Activated T-helper 17 cell treated with anti-CD3 and anti-CD28 coated beads, Interleukin-2, amount 50 U/mL, for 72 hours (primary cell): ENCODE measurements at regions not wholly inside any gene's neighbourhood (a gene's known extent, or its start where the extent isn't known, plus 50 kb on each side); places are given as distances from the start of the nearest gene placed in this dataset.

ENCODE experiments used
- ATAC-seq: fragments of 150-1000 bp; cut with Tn5 transposase; replicated peaks from 2 replicates; pipeline ENCODE4 v1.10.0; 2021; ENCODE audit warnings: mild to moderate bottlenecking, moderate library complexity
- H3K27ac Mint-ChIP-seq: one replicate; pipeline ENCODE4 v1.8.0; 2022; ENCODE audit warnings: mixed read lengths
- H3K27me3 Mint-ChIP-seq: one replicate; pipeline ENCODE4 v1.8.0; 2022; ENCODE audit warnings: mixed read lengths
- H3K36me3 Mint-ChIP-seq: one replicate; pipeline ENCODE4 v1.8.0; 2022; ENCODE audit warnings: low read depth, mild to moderate bottlenecking, mixed read lengths
- H3K4me1 Mint-ChIP-seq: one replicate; pipeline ENCODE4 v1.8.0; 2022; ENCODE audit warnings: mixed read lengths
- H3K4me3 Mint-ChIP-seq: one replicate; pipeline ENCODE4 v1.8.0; 2022; ENCODE audit warnings: mild to moderate bottlenecking, mixed read lengths
- H3K9me3 Mint-ChIP-seq: one replicate; pipeline ENCODE4 v1.8.0; 2022; ENCODE audit warnings: mixed read lengths

DNA sequence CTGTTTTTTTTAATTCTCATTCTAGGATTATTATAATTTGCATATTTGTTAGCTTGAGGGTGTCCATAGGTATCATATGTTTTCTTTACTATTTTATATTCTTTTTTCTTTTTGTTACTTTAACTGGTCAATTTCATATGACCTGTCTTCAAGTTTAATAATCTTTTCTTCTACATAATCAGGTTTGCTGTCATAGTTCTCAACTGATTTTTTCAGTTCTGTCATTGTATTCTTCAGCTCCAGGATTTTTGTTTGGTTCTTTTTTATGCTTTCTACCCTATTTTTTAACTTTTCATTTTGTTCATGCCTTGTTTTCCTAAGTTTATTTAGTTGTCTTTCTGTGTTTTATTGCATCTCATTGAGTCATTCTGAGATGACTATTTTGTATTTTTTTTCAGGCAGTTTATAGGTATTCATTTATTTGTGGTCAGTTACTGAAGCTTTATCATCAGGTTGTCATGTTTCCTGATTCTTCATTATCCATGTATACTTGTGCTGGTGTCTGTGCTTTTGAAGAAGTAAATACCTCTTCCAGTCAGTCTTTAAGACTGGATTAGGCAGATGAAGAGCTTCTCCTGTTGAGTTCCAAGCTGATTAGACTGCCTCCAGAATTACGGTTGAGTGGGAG lies 220.3 kb upstream of the VEGFC start:
- Mint-ChIP-seq H3K4me3 (no peak overlapping the region), H3K36me3 (no peaks in the 10 kb centered on the region), H3K27ac (no peak overlapping the region), H3K27me3 (peaks cover 10% of the 10 kb centered on the region), H3K9me3 (peaks cover 14% of the 10 kb centered on the region), H3K4me1 (no peaks in the 10 kb centered on the region)
- ATAC-seq, result no peak

DNA sequence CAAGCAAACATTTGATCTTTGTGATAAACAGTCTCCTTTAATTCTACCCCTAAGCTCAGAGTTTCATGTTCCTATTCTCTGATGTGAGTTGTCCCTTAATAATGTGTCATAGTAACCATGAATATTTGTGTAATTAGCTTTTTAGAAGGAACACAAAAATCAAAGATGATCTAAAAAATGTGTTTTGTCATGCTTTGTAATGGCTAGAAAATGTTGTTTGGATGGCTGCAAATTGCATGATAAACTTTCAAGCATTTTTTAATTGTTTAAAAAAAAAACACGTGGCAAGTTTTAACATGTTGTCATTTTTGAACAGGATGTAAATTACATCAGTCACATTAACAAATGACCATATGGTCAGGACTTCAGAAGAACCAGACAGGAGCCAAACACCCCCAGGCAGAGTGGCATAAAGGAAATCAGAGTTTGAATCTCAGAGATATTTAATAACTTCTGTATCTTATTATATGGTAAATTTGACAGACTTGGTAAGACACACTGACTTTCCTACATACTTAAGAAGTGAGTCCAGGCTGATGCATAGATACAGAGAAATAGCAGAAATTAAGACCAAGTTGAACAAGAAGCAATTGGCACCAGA lies 223.9 kb upstream of the VEGFC start:
- Mint-ChIP-seq H3K27me3 (peaks cover 10% of the 10 kb centered on the region), H3K27ac (no peak overlapping the region), H3K4me3 (no peak overlapping the region), H3K9me3 (peaks cover 23% of the 10 kb centered on the region), H3K36me3 (no peaks in the 10 kb centered on the region), H3K4me1 (no peaks in the 10 kb centered on the region)
- no peak for ATAC-seq

DNA sequence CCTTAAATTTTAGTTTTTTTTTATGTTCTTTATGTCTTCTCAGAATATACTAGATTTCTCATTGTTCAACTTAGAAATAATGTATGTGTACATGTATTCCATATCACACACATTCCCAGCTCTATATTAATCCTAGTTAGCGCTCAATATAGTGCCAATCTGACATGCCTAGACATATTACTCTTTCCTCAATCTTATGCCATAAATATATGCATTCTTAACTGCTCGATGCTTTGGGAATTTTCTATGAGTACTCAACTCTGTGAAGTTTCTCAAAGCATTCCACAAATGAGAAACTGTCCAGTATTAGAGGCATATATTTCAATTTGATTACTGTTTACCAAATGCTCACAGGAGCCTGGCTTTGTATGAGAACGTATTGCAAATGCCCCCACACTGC lies 231.2 kb upstream of the VEGFC start:
- H3K27ac Mint-ChIP-seq, result no peak overlapping the region
- no peak overlapping the region for H3K4me3 Mint-ChIP-seq
- no peaks in the 10 kb centered on the region for H3K27me3 Mint-ChIP-seq
- ATAC-seq, result no peak
- no peaks in the 10 kb centered on the region for H3K4me1 Mint-ChIP-seq
- no peaks in the 10 kb centered on the region for H3K36me3 Mint-ChIP-seq
- peaks cover 22% of the 10 kb centered on the region for H3K9me3 Mint-ChIP-seq

DNA sequence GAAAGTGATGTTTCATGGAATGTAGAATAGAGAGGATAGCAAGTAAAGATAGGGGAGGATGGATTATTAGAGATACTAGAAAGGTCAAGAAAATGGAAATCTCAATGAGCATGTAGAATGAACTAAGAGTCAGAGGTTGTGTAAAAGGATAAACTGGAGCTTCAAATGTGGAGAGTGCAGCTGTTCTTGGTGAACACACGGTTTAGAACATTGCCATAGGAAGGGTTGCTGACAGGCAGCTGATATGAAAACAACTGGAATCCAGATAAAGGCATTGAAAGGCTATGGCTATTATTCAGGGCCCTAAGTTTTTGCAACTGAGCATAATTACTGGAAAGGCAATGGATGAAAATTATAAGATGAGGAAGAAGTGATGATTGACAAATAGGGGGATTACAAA lies 239.6 kb upstream of the VEGFC start:
- no peaks in the 10 kb centered on the region for H3K36me3 Mint-ChIP-seq
- H3K27me3 Mint-ChIP-seq, result no peaks in the 10 kb centered on the region
- no peak overlapping the region for H3K4me3 Mint-ChIP-seq
- no peak for ATAC-seq
- H3K4me1 Mint-ChIP-seq, result no peaks in the 10 kb centered on the region
- H3K27ac Mint-ChIP-seq, result no peak overlapping the region
- no peaks in the 10 kb centered on the region for H3K9me3 Mint-ChIP-seq

DNA sequence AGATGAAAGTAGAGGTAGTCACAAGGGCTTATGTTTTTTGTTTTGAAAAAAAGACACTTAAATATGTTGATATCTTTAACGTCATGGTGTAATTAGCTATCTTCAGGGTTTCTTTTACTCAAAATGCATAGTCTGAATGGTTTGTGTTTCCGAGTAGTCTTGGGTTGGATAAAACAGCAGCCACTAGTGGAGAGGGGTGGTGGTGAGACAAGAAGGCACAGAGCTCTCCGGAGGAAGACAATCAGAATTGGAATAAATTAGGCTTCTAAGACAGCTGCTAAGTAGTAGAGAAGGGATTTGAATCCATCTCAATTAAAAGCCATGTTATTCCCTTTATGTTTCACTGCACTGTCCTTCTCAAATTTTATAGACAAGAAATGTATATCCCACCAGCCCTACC lies 240.4 kb upstream of the VEGFC start:
- Mint-ChIP-seq H3K9me3 (no peaks in the 10 kb centered on the region), H3K27me3 (peaks cover 3% of the 10 kb centered on the region), H3K36me3 (no peaks in the 10 kb centered on the region), H3K4me1 (no peaks in the 10 kb centered on the region), H3K4me3 (no peak overlapping the region), H3K27ac (no peak overlapping the region)
- no peak for ATAC-seq

DNA sequence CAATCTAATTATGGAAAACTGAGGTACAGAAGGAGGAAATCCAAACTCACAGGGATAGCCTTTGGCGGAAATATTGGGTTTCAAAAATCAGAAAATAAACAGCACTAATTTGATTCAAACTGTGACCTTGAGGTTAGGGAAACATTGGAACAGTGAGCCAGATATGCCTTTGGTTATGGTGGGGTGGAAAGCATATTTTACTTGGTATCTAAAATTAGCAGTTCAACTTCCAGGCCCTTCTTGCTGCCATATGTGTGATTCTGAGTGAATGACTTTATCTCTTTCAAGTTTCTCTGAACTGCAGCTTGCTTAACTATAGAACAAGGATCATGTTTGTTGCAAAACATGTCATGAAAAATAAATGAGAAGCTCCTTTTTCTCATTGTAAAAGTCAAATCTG lies 240.9 kb upstream of the VEGFC start:
- ATAC-seq, result no peak
- Mint-ChIP-seq H3K36me3 (no peaks in the 10 kb centered on the region), H3K4me1 (no peaks in the 10 kb centered on the region), H3K9me3 (no peaks in the 10 kb centered on the region), H3K4me3 (no peak overlapping the region), H3K27me3 (peaks cover 3% of the 10 kb centered on the region), H3K27ac (no peak overlapping the region)

DNA sequence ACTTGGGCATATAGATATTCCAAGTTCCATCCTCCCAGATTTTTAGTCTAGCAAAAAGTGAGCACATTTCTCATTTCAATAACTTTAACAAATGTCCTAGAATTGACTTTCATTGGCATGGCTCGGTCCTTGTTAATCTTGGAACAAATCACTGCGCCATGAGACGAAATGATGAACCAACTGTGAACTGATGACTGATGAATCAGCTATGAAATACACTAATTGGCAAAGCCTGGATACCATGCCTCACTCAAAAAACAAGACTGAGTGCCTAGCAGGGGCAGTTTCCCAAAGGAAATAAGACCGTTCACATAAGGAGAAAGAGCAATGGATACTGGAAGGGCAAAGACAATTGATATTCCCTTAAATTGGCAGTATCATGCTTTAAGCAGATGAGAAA lies 248.6 kb upstream of the VEGFC start:
- H3K9me3 Mint-ChIP-seq, result no peaks in the 10 kb centered on the region
- H3K27ac Mint-ChIP-seq, result no peak overlapping the region
- H3K4me3 Mint-ChIP-seq, result no peak overlapping the region
- H3K4me1 Mint-ChIP-seq, result no peaks in the 10 kb centered on the region
- no peaks in the 10 kb centered on the region for H3K36me3 Mint-ChIP-seq
- H3K27me3 Mint-ChIP-seq, result peaks cover 8% of the 10 kb centered on the region
- no peak for ATAC-seq

DNA sequence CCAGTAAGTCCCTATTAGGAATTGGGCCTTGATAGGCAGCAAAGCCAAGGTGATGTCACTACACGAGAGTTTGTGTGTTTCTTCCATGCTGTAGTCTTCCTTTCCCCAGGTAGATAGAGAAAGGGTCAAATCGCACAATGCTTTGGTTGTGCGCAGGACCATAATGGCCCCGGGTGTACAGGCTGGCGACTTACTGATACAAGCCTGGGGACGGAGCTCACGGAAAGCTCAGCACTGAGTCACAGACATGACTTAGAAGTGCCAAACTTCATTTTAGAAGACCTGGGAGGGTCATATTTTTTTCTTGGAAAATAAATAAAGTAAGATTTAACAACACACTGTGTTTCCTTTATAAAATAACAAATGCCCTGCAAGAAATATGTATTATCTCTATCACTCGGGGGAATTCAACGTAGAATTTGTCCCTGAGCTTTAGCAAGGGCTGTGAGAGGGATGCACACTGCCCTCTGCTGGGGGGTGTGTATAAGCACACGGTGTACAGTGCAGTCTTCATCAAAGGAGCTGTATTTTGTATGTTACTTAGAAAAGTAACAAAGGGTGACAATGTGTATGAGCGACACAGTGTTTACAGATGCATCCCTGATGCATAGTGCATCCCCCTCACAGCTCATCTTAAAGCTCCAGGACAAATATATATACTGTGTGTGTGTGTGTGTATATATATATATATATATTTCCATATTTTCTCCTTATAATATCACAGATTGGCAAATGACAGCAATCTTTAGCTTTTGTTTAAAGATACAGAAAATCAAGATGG lies 254.5 kb upstream of the VEGFC start:
- Mint-ChIP-seq H3K4me3 (no peak overlapping the region), H3K4me1 (no peaks in the 10 kb centered on the region), H3K9me3 (no peaks in the 10 kb centered on the region), H3K27me3 (peaks cover 9% of the 10 kb centered on the region), H3K27ac (no peak overlapping the region), H3K36me3 (no peaks in the 10 kb centered on the region)
- peak; percentile 70 for ATAC-seq

DNA sequence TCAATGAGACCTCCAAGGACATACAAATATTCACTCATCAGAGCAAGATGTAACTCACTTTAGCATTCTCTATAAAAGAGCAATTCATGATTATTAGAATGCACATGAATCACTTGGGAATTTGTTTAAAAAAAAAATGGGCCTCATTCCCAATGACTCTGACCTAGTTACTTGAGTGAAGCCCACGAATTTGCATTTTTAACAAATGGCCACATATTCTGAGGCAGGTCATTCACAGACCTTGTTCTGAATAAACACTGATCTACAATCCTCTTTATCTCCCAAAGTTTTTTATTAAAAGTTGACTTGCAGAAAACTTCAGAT lies 255.1 kb upstream of the VEGFC start:
- Mint-ChIP-seq H3K4me1 (no peaks in the 10 kb centered on the region), H3K27ac (no peak overlapping the region), H3K9me3 (no peaks in the 10 kb centered on the region), H3K36me3 (no peaks in the 10 kb centered on the region), H3K27me3 (peaks cover 9% of the 10 kb centered on the region), H3K4me3 (no peak overlapping the region)
- no peak for ATAC-seq

DNA sequence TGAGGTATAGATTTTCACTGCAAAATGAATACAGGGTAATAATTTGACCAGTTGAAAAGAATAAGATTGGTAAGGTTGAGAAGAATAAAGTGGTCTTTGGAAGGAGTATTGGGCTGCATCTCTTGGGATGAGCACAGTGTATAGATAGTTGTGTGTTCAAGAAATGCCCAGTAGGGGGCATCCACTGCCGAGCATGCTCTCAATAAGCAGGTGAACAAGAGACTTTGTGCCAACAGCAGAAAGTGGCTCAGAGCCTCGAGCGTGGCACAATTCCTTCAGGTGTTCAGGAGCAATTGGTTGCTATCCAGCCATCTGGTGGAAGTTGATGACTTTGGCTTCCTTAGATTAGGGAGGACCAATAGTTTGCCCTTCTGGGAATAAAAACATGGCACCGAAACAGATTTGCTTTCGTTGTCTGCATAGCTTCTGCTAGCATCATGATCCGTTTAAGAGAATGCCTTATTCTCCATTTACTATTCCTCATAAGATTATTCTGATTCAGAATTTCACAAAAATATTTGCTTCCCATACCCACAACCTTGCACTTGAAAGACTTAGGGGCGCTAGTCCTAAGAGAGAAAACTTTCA lies 258.1 kb upstream of the NEIL3 start:
- peaks cover 3% of the 10 kb centered on the region for H3K27me3 Mint-ChIP-seq
- no peaks in the 10 kb centered on the region for H3K9me3 Mint-ChIP-seq
- no peak overlapping the region for H3K27ac Mint-ChIP-seq
- H3K36me3 Mint-ChIP-seq, result no peaks in the 10 kb centered on the region
- H3K4me3 Mint-ChIP-seq, result no peak overlapping the region
- no peaks in the 10 kb centered on the region for H3K4me1 Mint-ChIP-seq
- ATAC-seq, result peak; percentile 57

DNA sequence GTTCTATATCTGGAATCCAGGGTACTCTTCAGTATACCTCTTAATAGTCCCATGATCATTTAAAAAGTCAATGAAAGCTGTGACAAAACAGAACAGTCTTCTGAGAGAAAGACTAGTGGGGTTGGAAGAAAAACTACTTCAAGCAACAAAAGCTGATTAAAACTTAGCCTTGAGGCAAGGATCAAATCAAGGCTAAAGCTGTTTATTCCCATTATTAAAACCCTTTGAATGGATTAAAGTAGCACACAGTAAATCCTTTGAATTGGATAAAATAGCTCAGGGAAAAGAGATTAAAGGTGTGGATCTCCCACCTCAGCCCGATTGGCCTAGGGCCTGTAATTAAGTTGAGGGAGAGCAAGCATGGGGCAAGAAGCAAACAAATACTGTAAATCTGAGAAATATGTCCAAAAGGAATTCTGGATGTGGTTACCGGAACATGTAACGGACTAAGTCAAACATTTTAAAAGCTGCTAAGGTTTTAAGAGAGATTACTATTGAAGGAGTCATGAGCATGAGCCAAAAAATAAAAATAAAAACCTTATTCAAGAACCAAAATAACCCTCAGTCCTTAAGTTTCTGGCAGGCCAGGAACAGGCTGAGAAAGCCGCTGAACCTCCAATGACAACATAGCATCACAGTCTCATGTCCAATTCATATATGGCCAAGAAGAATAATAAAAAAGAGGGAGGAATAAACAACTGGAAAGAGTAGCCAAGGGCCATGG lies 257.3 kb upstream of the NEIL3 start:
- peaks cover 3% of the 10 kb centered on the region for H3K27me3 Mint-ChIP-seq
- no peak for ATAC-seq
- no peak overlapping the region for H3K27ac Mint-ChIP-seq
- no peaks in the 10 kb centered on the region for H3K36me3 Mint-ChIP-seq
- H3K9me3 Mint-ChIP-seq, result no peaks in the 10 kb centered on the region
- H3K4me3 Mint-ChIP-seq, result no peak overlapping the region
- H3K4me1 Mint-ChIP-seq, result no peaks in the 10 kb centered on the region

DNA sequence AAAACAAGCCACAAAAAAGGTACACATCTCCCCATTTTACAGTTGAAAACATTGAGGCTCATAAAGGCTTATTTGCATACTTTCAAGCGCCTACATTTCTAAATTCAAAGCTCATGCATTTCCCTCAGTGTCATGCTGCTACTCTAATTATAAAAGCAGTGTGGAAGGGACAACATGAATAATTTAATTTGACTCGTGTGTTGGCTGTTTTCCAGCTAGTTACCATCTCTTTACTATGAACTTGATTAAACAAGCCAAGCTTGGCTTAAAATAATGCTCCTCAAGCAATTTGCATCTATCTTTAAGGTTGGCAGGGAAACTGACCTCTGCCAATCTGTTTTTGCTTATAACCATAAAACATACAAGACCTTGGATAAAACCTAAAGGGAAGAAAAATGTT lies 252.5 kb upstream of the NEIL3 start:
- H3K27ac Mint-ChIP-seq, result no peak overlapping the region
- H3K27me3 Mint-ChIP-seq, result peaks cover 4% of the 10 kb centered on the region
- H3K4me3 Mint-ChIP-seq, result no peak overlapping the region
- peaks cover 1% of the 10 kb centered on the region for H3K9me3 Mint-ChIP-seq
- H3K4me1 Mint-ChIP-seq, result no peaks in the 10 kb centered on the region
- ATAC-seq, result no peak
- no peaks in the 10 kb centered on the region for H3K36me3 Mint-ChIP-seq

DNA sequence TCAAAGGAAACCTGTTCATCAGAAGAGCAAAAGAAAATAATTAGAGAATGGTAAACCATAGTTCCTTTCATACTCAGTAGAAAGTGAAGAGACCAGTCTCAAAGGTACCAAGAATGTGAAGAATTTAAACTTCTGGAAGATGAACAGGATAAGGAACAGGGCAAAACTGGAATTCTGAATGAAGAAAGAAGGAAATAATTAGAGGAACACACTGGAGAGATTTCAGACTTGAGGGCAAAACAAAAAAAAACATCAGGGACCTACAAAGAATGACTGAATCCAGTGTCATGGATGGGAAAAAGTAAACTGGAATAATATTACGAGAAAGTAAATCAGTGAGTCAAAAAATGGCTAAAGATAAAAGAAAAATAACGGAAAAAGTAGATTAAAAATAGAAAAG lies 245.6 kb upstream of the NEIL3 start:
- no peak for ATAC-seq
- Mint-ChIP-seq H3K27me3 (peaks cover 6% of the 10 kb centered on the region), H3K27ac (no peak overlapping the region), H3K4me1 (no peaks in the 10 kb centered on the region), H3K4me3 (no peak overlapping the region), H3K36me3 (no peaks in the 10 kb centered on the region), H3K9me3 (peaks cover 3% of the 10 kb centered on the region)

DNA sequence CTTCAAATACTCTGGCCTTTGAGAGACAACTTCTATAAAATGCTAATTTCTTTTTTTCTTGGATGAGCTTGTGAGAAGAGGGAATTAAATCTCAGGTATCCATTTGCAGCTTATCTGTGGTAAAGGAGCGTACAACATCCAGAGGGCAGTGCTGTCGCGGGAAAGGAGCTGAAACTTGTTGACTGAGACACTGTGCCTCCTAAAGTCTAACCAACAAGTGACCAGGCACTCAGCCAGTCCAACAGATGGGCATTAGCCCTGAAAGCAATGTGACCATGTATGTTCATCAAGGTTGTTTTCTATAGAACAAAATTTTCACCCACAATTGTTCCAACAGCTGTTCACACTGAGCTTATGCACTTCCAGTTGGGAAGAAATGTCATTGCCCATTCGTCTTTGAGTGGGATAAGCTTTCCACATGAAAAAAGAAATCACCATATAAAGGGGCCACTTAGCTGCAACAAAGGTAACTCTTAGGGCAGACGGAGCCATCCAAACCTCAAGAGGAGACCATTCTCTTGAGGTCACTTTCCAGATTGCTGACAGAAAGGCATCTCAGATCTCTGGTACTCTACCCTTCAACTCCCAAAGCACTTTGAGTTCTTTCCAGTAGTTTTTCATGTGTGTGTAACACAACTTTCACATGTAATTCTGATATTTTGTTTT lies 244.8 kb upstream of the NEIL3 start:
- ATAC-seq, result no peak
- no peaks in the 10 kb centered on the region for H3K36me3 Mint-ChIP-seq
- H3K27ac Mint-ChIP-seq, result no peak overlapping the region
- H3K4me3 Mint-ChIP-seq, result no peak overlapping the region
- no peaks in the 10 kb centered on the region for H3K4me1 Mint-ChIP-seq
- H3K27me3 Mint-ChIP-seq, result peaks cover 3% of the 10 kb centered on the region
- peaks cover 3% of the 10 kb centered on the region for H3K9me3 Mint-ChIP-seq
